ENCODE measurements at regions not wholly inside any gene's neighbourhood (a gene's known extent, or its start where the extent isn't known, plus 50 kb on each side); places are given as distances from the start of the nearest gene placed in this dataset.

GRCh38 chr6:157754351-157754750 lies 68.7 kb upstream of the SNX9 start:
- H3K9me3 Mint-ChIP-seq (ENCODE audit: unreplicated experiment), result no peaks in the 10 kb centered on the region
- TF ChIP-seq CTCF (IDR thresholded peaks at IDR 0.05), result no peak
- no peaks in the 10 kb centered on the region for H3K36me3 Mint-ChIP-seq (ENCODE audit: unreplicated experiment)
- H3K27me3 Mint-ChIP-seq (ENCODE audit: unreplicated experiment), result no peaks in the 10 kb centered on the region
- H3K4me1 Mint-ChIP-seq (ENCODE audit: unreplicated experiment), result peaks cover 51% of the 10 kb centered on the region
- no peak for DNase-seq (ENCODE audit: extremely low spot score, unreplicated experiment)
- H3K27ac Mint-ChIP-seq (ENCODE audit: unreplicated experiment), result no peak overlapping the region
- no peak overlapping the region for H3K4me3 Mint-ChIP-seq (ENCODE audit: unreplicated experiment)

- Mint-ChIP-seq H3K36me3 (ENCODE audit: unreplicated experiment) (no peaks in the 10 kb centered on the region), H3K9me3 (ENCODE audit: unreplicated experiment) (no peaks in the 10 kb centered on the region), H3K4me3 (ENCODE audit: unreplicated experiment) (no peak overlapping the region), H3K4me1 (ENCODE audit: unreplicated experiment) (peaks cover 56% of the 10 kb centered on the region), H3K27ac (ENCODE audit: unreplicated experiment) (peak overlapping the region; percentile 81), H3K27me3 (ENCODE audit: unreplicated experiment) (no peaks in the 10 kb centered on the region)
- DNase-seq (ENCODE audit: extremely low spot score, unreplicated experiment), result no peak
- TF ChIP-seq CTCF (IDR thresholded peaks at IDR 0.05), result no peak
These were observed 67.9 kb upstream of the SNX9 start for GRCh38 chr6:157755032-157755745.

GRCh38 chr6:157755746-157756411 lies 67.2 kb upstream of the SNX9 start:
- H3K27me3 Mint-ChIP-seq (ENCODE audit: unreplicated experiment), result no peaks in the 10 kb centered on the region
- no peaks in the 10 kb centered on the region for H3K9me3 Mint-ChIP-seq (ENCODE audit: unreplicated experiment)
- peak overlapping the region; percentile 91 for H3K27ac Mint-ChIP-seq (ENCODE audit: unreplicated experiment)
- H3K4me3 Mint-ChIP-seq (ENCODE audit: unreplicated experiment), result no peak overlapping the region
- peaks cover 63% of the 10 kb centered on the region for H3K4me1 Mint-ChIP-seq (ENCODE audit: unreplicated experiment)
- TF ChIP-seq CTCF (IDR thresholded peaks at IDR 0.05), result no peak
- no peaks in the 10 kb centered on the region for H3K36me3 Mint-ChIP-seq (ENCODE audit: unreplicated experiment)
- DNase-seq (ENCODE audit: extremely low spot score, unreplicated experiment), result no peak

GRCh38 chr6:157756708-157757429 lies 66.2 kb upstream of the SNX9 start:
- no peaks in the 10 kb centered on the region for H3K9me3 Mint-ChIP-seq (ENCODE audit: unreplicated experiment)
- peak; percentile 90 for TF ChIP-seq CTCF (IDR thresholded peaks at IDR 0.05)
- H3K27ac Mint-ChIP-seq (ENCODE audit: unreplicated experiment), result peak overlapping the region; percentile 91
- H3K36me3 Mint-ChIP-seq (ENCODE audit: unreplicated experiment), result no peaks in the 10 kb centered on the region
- DNase-seq (ENCODE audit: extremely low spot score, unreplicated experiment), result peak; percentile 96
- no peaks in the 10 kb centered on the region for H3K27me3 Mint-ChIP-seq (ENCODE audit: unreplicated experiment)
- H3K4me3 Mint-ChIP-seq (ENCODE audit: unreplicated experiment), result no peak overlapping the region
- H3K4me1 Mint-ChIP-seq (ENCODE audit: unreplicated experiment), result peaks cover 73% of the 10 kb centered on the region

Data from osteocyte (in vitro differentiated cells).